GM10266 (cell line): ENCODE measurements at regions not wholly inside any gene's neighbourhood (a gene's known extent, or its start where the extent isn't known, plus 50 kb on each side); places are given as distances from the start of the nearest gene placed in this dataset.

ENCODE experiments used
- DNase-seq: peaks from one replicate; pipeline ENCODE4 v3.0.0; 2012; ENCODE audit errors: extremely low spot score
- CTCF ChIP-seq: IDR thresholded peaks from 2 replicates; pipeline ENCODE4 v1.5.1; 2012; ENCODE audit warnings: mild to moderate bottlenecking, low read depth; ENCODE audit not compliant: control insufficient read depth, insufficient read depth; ENCODE audit errors: missing control alignments

- TF ChIP-seq CTCF = no peak
- no peak for DNase-seq
Measured at GRCh38 chr3:154666542-154666941, 236.6 kb upstream of the GPR149 start.

- TF ChIP-seq CTCF = no peak
- no peak for DNase-seq
Measured at GRCh38 chr3:154664714-154665113, 234.7 kb upstream of the GPR149 start.

GRCh38 chr3:154662851-154663250 is 232.9 kb upstream of the GPR149 start:
- no peak for DNase-seq
- no peak for TF ChIP-seq CTCF

GRCh38 chr3:154660811-154661210 is 230.8 kb upstream of the GPR149 start:
- TF ChIP-seq CTCF = no peak
- DNase-seq = no peak

GRCh38 chr3:154658000-154658399 is 228.0 kb upstream of the GPR149 start:
- DNase-seq = no peak
- no peak for TF ChIP-seq CTCF

GRCh38 chr3:154657218-154657617 is 227.2 kb upstream of the GPR149 start:
- no peak for DNase-seq
- TF ChIP-seq CTCF = no peak

GRCh38 chr3:154656486-154656885 is 226.5 kb upstream of the GPR149 start:
- TF ChIP-seq CTCF = no peak
- DNase-seq = no peak
